ENCODE measurements at regions not wholly inside any gene's neighbourhood (a gene's known extent, or its start where the extent isn't known, plus 50 kb on each side); places are given as distances from the start of the nearest gene placed in this dataset.

GRCh38 chr4:151933122-151933827 lies 172.5 kb upstream of the GATB start:
- H3K27me3 Mint-ChIP-seq (ENCODE audit: low read depth in 3 of 3): peaks cover 6 to 8% (median 7%) of the 10 kb centered on the region in 3 donors
- no peak overlapping the region for H2AFZ ChIP-seq (ENCODE audit: insufficient read depth, low read depth, low read length, poor library complexity, severe bottlenecking)

GRCh38 chr4:151931563-151931962 lies 170.8 kb upstream of the GATB start:
- Histone ChIP-seq H4K20me1 (ENCODE audit: insufficient read depth, low read length) (no peaks in the 10 kb centered on the region), H3K4me1 (ENCODE audit: control insufficient read depth in 1 of 2, insufficient read depth in 2 of 2, low read length in 2 of 2) (peaks cover 0 to 3% of the 10 kb centered on the region in 2 donors), H3K36me3 (replicated peaks in 1 of 2; ENCODE audit: control insufficient read depth in 1 of 2, insufficient read depth in 2 of 2, low read length in 2 of 2) (no peaks in the 10 kb centered on the region), H3K4me3 (replicated peaks in 1 of 3; ENCODE audit: low read depth in 2 of 3, low read length in 3 of 3) (no peak overlapping the region), H3K4me2 (replicated peaks; ENCODE audit: extremely low read depth, low read length, poor library complexity, severe bottlenecking) (no peak overlapping the region), H3K9ac (ENCODE audit: insufficient read depth, low read length, poor library complexity, severe bottlenecking) (no peak overlapping the region), H3K27ac (ENCODE audit: low read depth in 1 of 2, low read length in 2 of 2) (no peak overlapping the region), H3K9me3 (replicated peaks in 1 of 2; ENCODE audit: control insufficient read depth in 1 of 2, insufficient read depth in 1 of 2, low read length in 2 of 2) (no peaks in the 10 kb centered on the region), H3K79me2 (ENCODE audit: insufficient read depth, low read length) (no peaks in the 10 kb centered on the region), H3K27me3 (ENCODE audit: control insufficient read depth in 2 of 2, insufficient read depth in 2 of 2, low read length in 2 of 2) (no peaks in the 10 kb centered on the region), H2AFZ (ENCODE audit: insufficient read depth, low read depth, low read length, poor library complexity, severe bottlenecking) (no peak overlapping the region)
- no peak for TF ChIP-seq CTCF (IDR thresholded peaks at IDR 0.05)
- Mint-ChIP-seq H3K36me3 (no peaks in the 10 kb centered on the region), H3K27me3 (ENCODE audit: low read depth in 3 of 3) (peaks cover 0 to 8% (median 8%) of the 10 kb centered on the region in 3 donors), H3K4me1 (peaks cover 8% of the 10 kb centered on the region), H3K27ac (no peak overlapping the region), H3K4me3 (no peak overlapping the region), H3K9me3 (peaks cover 0 to 6% (median 0%) of the 10 kb centered on the region in 7 donors)
- intact Hi-C loops (cut with micrococcal nuclease): no loop called here
- 100% methylated on average over 1 of the region's 2 CpGs for WGBS (ENCODE audit: insufficient coverage)
- no peak for DNase-seq

More at GRCh38 chr4:151933122-151933827, 172.5 kb upstream of the GATB start:
- Histone ChIP-seq H3K9me3 (replicated peaks in 1 of 2; ENCODE audit: control insufficient read depth in 1 of 2, insufficient read depth in 1 of 2, low read length in 2 of 2) (no peaks in the 10 kb centered on the region), H3K36me3 (replicated peaks in 1 of 2; ENCODE audit: control insufficient read depth in 1 of 2, insufficient read depth in 2 of 2, low read length in 2 of 2) (no peaks in the 10 kb centered on the region), H3K79me2 (ENCODE audit: insufficient read depth, low read length) (no peaks in the 10 kb centered on the region), H3K4me2 (replicated peaks; ENCODE audit: extremely low read depth, low read length, poor library complexity, severe bottlenecking) (no peak overlapping the region), H3K4me1 (ENCODE audit: control insufficient read depth in 1 of 2, insufficient read depth in 2 of 2, low read length in 2 of 2) (peaks cover 0 to 3% of the 10 kb centered on the region in 2 donors), H3K9ac (ENCODE audit: insufficient read depth, low read length, poor library complexity, severe bottlenecking) (no peak overlapping the region), H4K20me1 (ENCODE audit: insufficient read depth, low read length) (no peaks in the 10 kb centered on the region), H3K4me3 (replicated peaks in 1 of 3; ENCODE audit: low read depth in 2 of 3, low read length in 3 of 3) (no peak overlapping the region), H3K27ac (ENCODE audit: low read depth in 1 of 2, low read length in 2 of 2) (no peak overlapping the region), H3K27me3 (ENCODE audit: control insufficient read depth in 2 of 2, insufficient read depth in 2 of 2, low read length in 2 of 2) (no peaks in the 10 kb centered on the region)
- Mint-ChIP-seq H3K4me1 (peaks cover 8% of the 10 kb centered on the region), H3K36me3 (no peaks in the 10 kb centered on the region), H3K4me3 (no peak overlapping the region), H3K9me3 (peaks cover 0 to 6% (median 0%) of the 10 kb centered on the region in 7 donors), H3K27ac (peak overlapping the region in 2 of 7 donors; percentile 24 to 63)
- WGBS (ENCODE audit: insufficient coverage): 96% methylated on average over 12 of the region's 13 CpGs
- no peak for DNase-seq
- no peak for TF ChIP-seq CTCF (IDR thresholded peaks at IDR 0.05)
- intact Hi-C loops (cut with micrococcal nuclease): no loop called here

Data from CD14-positive monocyte (primary cell).